Stomach smooth muscle (tissue), 2 donors: ENCODE measurements at regions not wholly inside any gene's neighbourhood (a gene's known extent, or its start where the extent isn't known, plus 50 kb on each side); places are given as distances from the start of the nearest gene placed in this dataset.

Experiments used
- H3K27ac ChIP-seq: one replicate; pipeline ENCODE4 v1.7.0; 2013; ENCODE audit warnings: mild to moderate bottlenecking, low read length, inconsistent platforms
- H3K27me3 ChIP-seq, 2 donors: one replicate each; pipeline ENCODE4 v1.7.0; 2013; ENCODE audit warnings: low read length in 2 of 2; ENCODE audit not compliant: insufficient read depth in 2 of 2, control insufficient read depth in 1 of 2
- H3K36me3 ChIP-seq, 2 donors: one replicate each; pipeline ENCODE4 v1.7.0; 2013; ENCODE audit warnings: low read length in 2 of 2; ENCODE audit not compliant: control insufficient read depth in 2 of 2, insufficient read depth in 2 of 2
- H3K4me1 ChIP-seq: one replicate; pipeline ENCODE4 v1.7.0; 2013; ENCODE audit warnings: low read length; ENCODE audit not compliant: control insufficient read depth, insufficient read depth
- H3K4me3 ChIP-seq, 2 donors: one replicate each; pipeline ENCODE4 v1.7.0; 2013; ENCODE audit warnings: low read length in 2 of 2
- H3K9ac ChIP-seq, 2 donors: one replicate each; pipeline ENCODE4 v1.7.0; 2013; ENCODE audit warnings: low read length in 2 of 2, mild to moderate bottlenecking in 1 of 2
- H3K9me3 ChIP-seq, 2 donors: one replicate each; pipeline ENCODE4 v1.7.0; 2013; ENCODE audit warnings: low read length in 2 of 2; ENCODE audit not compliant: control insufficient read depth in 2 of 2
- donor health status: healthy.
- donor health status: Pancreatic carcinoma.

GRCh38 chr9:135286961-135287360 is 192.6 kb upstream of the PPP1R26 start:
- H3K27me3 ChIP-seq: peaks cover 22 to 28% of the 10 kb centered on the region in 2 donors
- no peak overlapping the region for H3K27ac ChIP-seq
- H3K9ac ChIP-seq: no peak overlapping the region

GRCh38 chr9:135287627-135288026 is 192.0 kb upstream of the PPP1R26 start:
- Histone ChIP-seq H3K4me3 (no peak overlapping the region), H3K27me3 (peaks cover 20 to 27% of the 10 kb centered on the region in 2 donors), H3K9ac (no peak overlapping the region), H3K36me3 (no peaks in the 10 kb centered on the region), H3K27ac (no peak overlapping the region), H3K4me1 (no peaks in the 10 kb centered on the region), H3K9me3 (no peaks in the 10 kb centered on the region)

More at GRCh38 chr9:135286961-135287360, 192.6 kb upstream of the PPP1R26 start:
- no peaks in the 10 kb centered on the region for H3K36me3 ChIP-seq
- H3K4me3 ChIP-seq: no peak overlapping the region
- H3K9me3 ChIP-seq: no peaks in the 10 kb centered on the region
- H3K4me1 ChIP-seq: peaks cover 3% of the 10 kb centered on the region

- Histone ChIP-seq H3K9me3 (no peaks in the 10 kb centered on the region), H3K9ac (no peak overlapping the region), H3K4me3 (no peak overlapping the region), H3K27ac (no peak overlapping the region), H3K27me3 (peaks cover 20 to 24% of the 10 kb centered on the region in 2 donors), H3K4me1 (no peaks in the 10 kb centered on the region), H3K36me3 (no peaks in the 10 kb centered on the region)
Measured at GRCh38 chr9:135288054-135288453, 191.5 kb upstream of the PPP1R26 start.

- no peak overlapping the region for H3K27ac ChIP-seq
- H3K27me3 ChIP-seq: peaks cover 20 to 22% of the 10 kb centered on the region in 2 donors
- no peaks in the 10 kb centered on the region for H3K9me3 ChIP-seq
- no peak overlapping the region for H3K4me3 ChIP-seq
- no peaks in the 10 kb centered on the region for H3K36me3 ChIP-seq
- no peak overlapping the region for H3K9ac ChIP-seq
- no peaks in the 10 kb centered on the region for H3K4me1 ChIP-seq
Measured at GRCh38 chr9:135289081-135289491, 190.5 kb upstream of the PPP1R26 start.

- no peak overlapping the region for H3K27ac ChIP-seq
Measured at GRCh38 chr9:135290086-135290485, 189.5 kb upstream of the PPP1R26 start.

GRCh38 chr9:135290566-135290965 is 189.0 kb upstream of the PPP1R26 start:
- no peak overlapping the region for H3K27ac ChIP-seq
- peaks cover 19 to 20% of the 10 kb centered on the region in 2 donors for H3K27me3 ChIP-seq
- H3K4me1 ChIP-seq: no peaks in the 10 kb centered on the region
- no peak overlapping the region for H3K4me3 ChIP-seq
- H3K9me3 ChIP-seq: no peaks in the 10 kb centered on the region
- no peaks in the 10 kb centered on the region for H3K36me3 ChIP-seq
- H3K9ac ChIP-seq: no peak overlapping the region

More at GRCh38 chr9:135290086-135290485, 189.5 kb upstream of the PPP1R26 start:
- Histone ChIP-seq H3K9me3 (no peaks in the 10 kb centered on the region), H3K27me3 (peaks cover 19 to 20% of the 10 kb centered on the region in 2 donors), H3K9ac (no peak overlapping the region), H3K4me3 (no peak overlapping the region), H3K4me1 (no peaks in the 10 kb centered on the region), H3K36me3 (no peaks in the 10 kb centered on the region)

- H3K9me3 ChIP-seq: no peaks in the 10 kb centered on the region
- H3K27ac ChIP-seq: no peak overlapping the region
- H3K4me3 ChIP-seq: no peak overlapping the region
- H3K9ac ChIP-seq: no peak overlapping the region
- no peaks in the 10 kb centered on the region for H3K36me3 ChIP-seq
- no peaks in the 10 kb centered on the region for H3K4me1 ChIP-seq
- H3K27me3 ChIP-seq: peaks cover 19 to 20% of the 10 kb centered on the region in 2 donors
Measured at GRCh38 chr9:135291165-135291564, 188.4 kb upstream of the PPP1R26 start.

GRCh38 chr9:135294836-135295235 is 184.7 kb upstream of the PPP1R26 start:
- peaks cover 15 to 20% of the 10 kb centered on the region in 2 donors for H3K27me3 ChIP-seq

GRCh38 chr9:135295551-135296300 is 183.9 kb upstream of the PPP1R26 start:
- Histone ChIP-seq H3K27ac (no peak overlapping the region), H3K4me1 (no peaks in the 10 kb centered on the region), H3K9ac (no peak overlapping the region), H3K27me3 (peaks cover 21 to 22% of the 10 kb centered on the region in 2 donors), H3K4me3 (no peak overlapping the region), H3K36me3 (no peaks in the 10 kb centered on the region), H3K9me3 (no peaks in the 10 kb centered on the region)

More at GRCh38 chr9:135294836-135295235, 184.7 kb upstream of the PPP1R26 start:
- Histone ChIP-seq H3K27ac (no peak overlapping the region), H3K36me3 (no peaks in the 10 kb centered on the region), H3K4me1 (no peaks in the 10 kb centered on the region), H3K9ac (no peak overlapping the region), H3K9me3 (no peaks in the 10 kb centered on the region), H3K4me3 (no peak overlapping the region)

- no peak overlapping the region for H3K4me3 ChIP-seq
- H3K27ac ChIP-seq: no peak overlapping the region
- no peaks in the 10 kb centered on the region for H3K36me3 ChIP-seq
- no peaks in the 10 kb centered on the region for H3K9me3 ChIP-seq
- no peak overlapping the region for H3K9ac ChIP-seq
- peaks cover 23 to 27% of the 10 kb centered on the region in 2 donors for H3K27me3 ChIP-seq
- H3K4me1 ChIP-seq: no peaks in the 10 kb centered on the region
Measured at GRCh38 chr9:135296735-135297455, 182.7 kb upstream of the PPP1R26 start.
